Adipocyte (in vitro differentiated cells): ENCODE measurements at regions not wholly inside any gene's neighbourhood (a gene's known extent, or its start where the extent isn't known, plus 50 kb on each side); places are given as distances from the start of the nearest gene placed in this dataset.

Experiments used
- DNase-seq: peaks from one replicate; pipeline ENCODE4 v3.0.0-alpha.2; 2015; ENCODE audit warnings: low read depth
- H3K27me3 ChIP-seq: replicated peaks from 2 replicates; pipeline ENCODE4 v1.7.0; 2013; ENCODE audit warnings: mild to moderate bottlenecking, low read length, moderate library complexity; ENCODE audit not compliant: control insufficient read depth, insufficient read depth
- H3K36me3 ChIP-seq: 2 replicates; pipeline ENCODE4 v1.7.0; 2013; ENCODE audit warnings: low read length, mild to moderate bottlenecking, moderate library complexity; ENCODE audit not compliant: control insufficient read depth, insufficient read depth, severe bottlenecking
- H3K4me1 ChIP-seq: 2 replicates; pipeline ENCODE4 v1.7.0; 2013; ENCODE audit warnings: mild to moderate bottlenecking, low read length, moderate library complexity; ENCODE audit not compliant: control insufficient read depth, insufficient read depth
- H3K4me3 ChIP-seq: 2 replicates; pipeline ENCODE4 v1.7.0; 2013; ENCODE audit warnings: mild to moderate bottlenecking, low read length, moderate library complexity
- H3K9ac ChIP-seq: 2 replicates; pipeline ENCODE4 v1.7.0; 2013; ENCODE audit warnings: mild to moderate bottlenecking, low read length, moderate library complexity
- H3K9me3 ChIP-seq: 2 replicates; pipeline ENCODE4 v1.7.0; 2013; ENCODE audit warnings: mild to moderate bottlenecking, low read length, moderate library complexity; ENCODE audit not compliant: control insufficient read depth

- Histone ChIP-seq H3K4me1 (peaks cover 43% of the 10 kb centered on the region), H3K9ac (peak overlapping the region; percentile 71), H3K9me3 (no peaks in the 10 kb centered on the region), H3K27me3 (no peaks in the 10 kb centered on the region), H3K36me3 (no peaks in the 10 kb centered on the region), H3K4me3 (peak overlapping the region; percentile 51)
- DNase-seq: no peak
These were observed 85.2 kb upstream of the TGFBR2 start for GRCh38 chr3:30521156-30521715.

GRCh38 chr3:30522476-30522875 lies 83.9 kb upstream of the TGFBR2 start:
- no peaks in the 10 kb centered on the region for H3K36me3 ChIP-seq
- H3K9me3 ChIP-seq: no peaks in the 10 kb centered on the region
- H3K9ac ChIP-seq: no peak overlapping the region
- DNase-seq: no peak
- H3K4me3 ChIP-seq: no peak overlapping the region
- peaks cover 37% of the 10 kb centered on the region for H3K4me1 ChIP-seq
- H3K27me3 ChIP-seq: no peaks in the 10 kb centered on the region

GRCh38 chr3:30523366-30523765 lies 83.0 kb upstream of the TGFBR2 start:
- Histone ChIP-seq H3K9ac (no peak overlapping the region), H3K4me1 (peaks cover 29% of the 10 kb centered on the region), H3K4me3 (no peak overlapping the region), H3K9me3 (no peaks in the 10 kb centered on the region), H3K36me3 (no peaks in the 10 kb centered on the region), H3K27me3 (no peaks in the 10 kb centered on the region)
- no peak for DNase-seq

GRCh38 chr3:30524357-30525040 lies 81.9 kb upstream of the TGFBR2 start:
- Histone ChIP-seq H3K4me1 (peaks cover 18% of the 10 kb centered on the region), H3K36me3 (no peaks in the 10 kb centered on the region), H3K9me3 (no peaks in the 10 kb centered on the region), H3K9ac (no peak overlapping the region), H3K4me3 (no peak overlapping the region), H3K27me3 (no peaks in the 10 kb centered on the region)
- DNase-seq: no peak

- H3K4me1 ChIP-seq: peaks cover 5% of the 10 kb centered on the region
- DNase-seq: no peak
- no peaks in the 10 kb centered on the region for H3K27me3 ChIP-seq
- H3K9me3 ChIP-seq: no peaks in the 10 kb centered on the region
- no peak overlapping the region for H3K4me3 ChIP-seq
- H3K9ac ChIP-seq: no peak overlapping the region
- no peaks in the 10 kb centered on the region for H3K36me3 ChIP-seq
These were observed 80.4 kb upstream of the TGFBR2 start for GRCh38 chr3:30526031-30526430.

- Histone ChIP-seq H3K36me3 (no peaks in the 10 kb centered on the region), H3K4me1 (no peaks in the 10 kb centered on the region), H3K27me3 (no peaks in the 10 kb centered on the region), H3K9me3 (no peaks in the 10 kb centered on the region), H3K9ac (no peak overlapping the region), H3K4me3 (no peak overlapping the region)
- no peak for DNase-seq
These were observed 79.2 kb upstream of the TGFBR2 start for GRCh38 chr3:30527186-30527585.

- H3K27me3 ChIP-seq: no peaks in the 10 kb centered on the region
- no peaks in the 10 kb centered on the region for H3K9me3 ChIP-seq
- no peak overlapping the region for H3K9ac ChIP-seq
- H3K4me1 ChIP-seq: no peaks in the 10 kb centered on the region
- DNase-seq: no peak
- no peak overlapping the region for H3K4me3 ChIP-seq
- H3K36me3 ChIP-seq: no peaks in the 10 kb centered on the region
These were observed 78.7 kb upstream of the TGFBR2 start for GRCh38 chr3:30527720-30528119.

- H3K4me3 ChIP-seq: no peak overlapping the region
- H3K9ac ChIP-seq: no peak overlapping the region
- no peaks in the 10 kb centered on the region for H3K36me3 ChIP-seq
- H3K27me3 ChIP-seq: no peaks in the 10 kb centered on the region
- no peaks in the 10 kb centered on the region for H3K4me1 ChIP-seq
- DNase-seq: no peak
- H3K9me3 ChIP-seq: no peaks in the 10 kb centered on the region
These were observed 76.3 kb upstream of the TGFBR2 start for GRCh38 chr3:30530084-30530483.

GRCh38 chr3:30531017-30531570 lies 75.3 kb upstream of the TGFBR2 start:
- no peak for DNase-seq
- Histone ChIP-seq H3K4me3 (no peak overlapping the region), H3K27me3 (no peaks in the 10 kb centered on the region), H3K36me3 (no peaks in the 10 kb centered on the region), H3K9me3 (no peaks in the 10 kb centered on the region), H3K9ac (no peak overlapping the region), H3K4me1 (peaks cover 9% of the 10 kb centered on the region)

GRCh38 chr3:30535525-30535924 lies 70.9 kb upstream of the TGFBR2 start:
- DNase-seq: peak; percentile 40
- Histone ChIP-seq H3K36me3 (no peaks in the 10 kb centered on the region), H3K4me3 (no peak overlapping the region), H3K4me1 (peaks cover 29% of the 10 kb centered on the region), H3K9ac (peak overlapping the region; percentile 61), H3K27me3 (no peaks in the 10 kb centered on the region), H3K9me3 (no peaks in the 10 kb centered on the region)

GRCh38 chr3:30538791-30539190 lies 67.6 kb upstream of the TGFBR2 start:
- Histone ChIP-seq H3K27me3 (no peaks in the 10 kb centered on the region), H3K4me3 (peak overlapping the region; percentile 22), H3K9me3 (no peaks in the 10 kb centered on the region), H3K36me3 (no peaks in the 10 kb centered on the region), H3K9ac (no peak overlapping the region), H3K4me1 (peaks cover 29% of the 10 kb centered on the region)
- DNase-seq: peak; percentile 59
